SK-N-SH treated with all-trans-retinoic acid at 6 μM for 48 hours (cell line): ENCODE measurements at regions not wholly inside any gene's neighbourhood (a gene's known extent, or its start where the extent isn't known, plus 50 kb on each side); places are given as distances from the start of the nearest gene placed in this dataset.

Source experiments
- ARNTL ChIP-seq: fragments of 450-650 bp; formaldehyde crosslinking; IDR thresholded peaks from 2 replicates; pipeline ENCODE4 v1.5.0; 2020; ENCODE audit warnings: low read depth, mild to moderate bottlenecking, moderate library complexity, borderline replicate concordance
- CSDC2 ChIP-seq: fragments of 250-450 bp; sonication (Bioruptor Pico); IDR thresholded peaks from 2 replicates; pipeline ENCODE4 v1.5.0; 2020; ENCODE audit warnings: mild to moderate bottlenecking, moderate library complexity
- ESRRG ChIP-seq: fragments of 250-450 bp; sonication (Bioruptor Pico); IDR thresholded peaks from 2 replicates; pipeline ENCODE4 v1.6.1; 2021; ENCODE audit warnings: mild to moderate bottlenecking
- TOX ChIP-seq: fragments of 250-450 bp; sonication (Bioruptor Pico); IDR thresholded peaks from 2 replicates; pipeline ENCODE4 v1.8.0; 2021; ENCODE audit warnings: mild to moderate bottlenecking, moderate library complexity, borderline replicate concordance
- TF ChIP-seq, protein P1 (sequence below): fragments of 250-450 bp; sonication (Bioruptor Pico); IDR thresholded peaks from 2 replicates; pipeline ENCODE4 v1.5.1; 2020; ENCODE audit warnings: low read depth, mild to moderate bottlenecking, moderate library complexity
- TF ChIP-seq, protein P2 (sequence below): fragments of 250-450 bp; sonication (Bioruptor Pico); IDR thresholded peaks from 2 replicates; pipeline ENCODE4 v1.5.0; 2020; ENCODE audit warnings: mild to moderate bottlenecking, moderate library complexity
- TF ChIP-seq, protein P3 (sequence below): fragments of 250-450 bp; sonication (Bioruptor Pico); IDR thresholded peaks from 2 replicates; pipeline ENCODE4 v1.8.0; 2020; ENCODE audit warnings: mild to moderate bottlenecking, moderate library complexity, borderline replicate concordance

DNA sequence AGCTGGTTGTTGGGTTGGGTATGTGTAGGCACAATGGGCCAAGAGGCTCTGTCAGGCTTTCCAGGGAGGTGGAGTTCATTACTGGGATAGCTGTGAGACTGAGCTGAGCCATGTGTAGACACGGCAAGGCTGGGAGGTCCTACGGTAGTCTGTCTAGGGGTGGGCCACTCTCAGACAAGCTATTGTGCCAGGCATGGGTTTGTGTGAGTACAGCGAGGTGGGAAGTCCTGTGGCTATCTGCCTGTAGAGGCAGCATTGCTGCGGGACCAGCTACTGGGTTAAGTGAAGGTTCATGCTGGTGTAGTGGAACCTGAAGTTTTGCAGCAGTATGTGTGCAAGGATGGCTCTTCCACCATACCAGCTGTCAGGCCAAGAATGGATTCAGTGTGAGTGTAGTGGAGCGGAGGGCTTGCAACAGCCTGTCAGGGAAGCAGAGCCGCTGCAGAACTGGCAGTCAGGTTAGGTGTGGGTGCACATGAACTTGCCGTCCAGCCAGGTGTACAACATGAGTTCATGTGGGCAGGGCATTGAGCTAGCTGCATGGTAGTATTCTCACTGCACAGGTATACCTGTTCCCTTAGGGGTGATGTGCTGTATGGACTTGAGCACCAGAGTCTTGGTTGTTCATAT is 78.0 kb upstream of the CENPW start:
- TF ChIP-seq TOX (CRISPR knock-in tag), result no peak
- no peak for TF ChIP-seq ARNTL (CRISPR knock-in tag)
- TF ChIP-seq CSDC2, result no peak
- TF ChIP-seq ESRRG (CRISPR knock-in tag), result no peak
- TF ChIP-seq, protein P1, sequence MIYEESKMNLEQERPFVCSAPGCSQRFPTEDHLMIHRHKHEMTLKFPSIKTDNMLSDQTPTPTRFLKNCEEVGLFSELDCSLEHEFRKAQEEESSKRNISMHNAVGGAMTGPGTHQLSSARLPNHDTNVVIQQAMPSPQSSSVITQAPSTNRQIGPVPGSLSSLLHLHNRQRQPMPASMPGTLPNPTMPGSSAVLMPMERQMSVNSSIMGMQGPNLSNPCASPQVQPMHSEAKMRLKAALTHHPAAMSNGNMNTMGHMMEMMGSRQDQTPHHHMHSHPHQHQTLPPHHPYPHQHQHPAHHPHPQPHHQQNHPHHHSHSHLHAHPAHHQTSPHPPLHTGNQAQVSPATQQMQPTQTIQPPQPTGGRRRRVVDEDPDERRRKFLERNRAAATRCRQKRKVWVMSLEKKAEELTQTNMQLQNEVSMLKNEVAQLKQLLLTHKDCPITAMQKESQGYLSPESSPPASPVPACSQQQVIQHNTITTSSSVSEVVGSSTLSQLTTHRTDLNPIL, result no peak
- TF ChIP-seq, protein P2, sequence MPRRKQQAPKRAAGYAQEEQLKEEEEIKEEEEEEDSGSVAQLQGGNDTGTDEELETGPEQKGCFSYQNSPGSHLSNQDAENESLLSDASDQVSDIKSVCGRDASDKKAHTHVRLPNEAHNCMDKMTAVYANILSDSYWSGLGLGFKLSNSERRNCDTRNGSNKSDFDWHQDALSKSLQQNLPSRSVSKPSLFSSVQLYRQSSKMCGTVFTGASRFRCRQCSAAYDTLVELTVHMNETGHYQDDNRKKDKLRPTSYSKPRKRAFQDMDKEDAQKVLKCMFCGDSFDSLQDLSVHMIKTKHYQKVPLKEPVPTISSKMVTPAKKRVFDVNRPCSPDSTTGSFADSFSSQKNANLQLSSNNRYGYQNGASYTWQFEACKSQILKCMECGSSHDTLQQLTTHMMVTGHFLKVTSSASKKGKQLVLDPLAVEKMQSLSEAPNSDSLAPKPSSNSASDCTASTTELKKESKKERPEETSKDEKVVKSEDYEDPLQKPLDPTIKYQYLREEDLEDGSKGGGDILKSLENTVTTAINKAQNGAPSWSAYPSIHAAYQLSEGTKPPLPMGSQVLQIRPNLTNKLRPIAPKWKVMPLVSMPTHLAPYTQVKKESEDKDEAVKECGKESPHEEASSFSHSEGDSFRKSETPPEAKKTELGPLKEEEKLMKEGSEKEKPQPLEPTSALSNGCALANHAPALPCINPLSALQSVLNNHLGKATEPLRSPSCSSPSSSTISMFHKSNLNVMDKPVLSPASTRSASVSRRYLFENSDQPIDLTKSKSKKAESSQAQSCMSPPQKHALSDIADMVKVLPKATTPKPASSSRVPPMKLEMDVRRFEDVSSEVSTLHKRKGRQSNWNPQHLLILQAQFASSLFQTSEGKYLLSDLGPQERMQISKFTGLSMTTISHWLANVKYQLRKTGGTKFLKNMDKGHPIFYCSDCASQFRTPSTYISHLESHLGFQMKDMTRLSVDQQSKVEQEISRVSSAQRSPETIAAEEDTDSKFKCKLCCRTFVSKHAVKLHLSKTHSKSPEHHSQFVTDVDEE, result no peak
- TF ChIP-seq, protein P3, sequence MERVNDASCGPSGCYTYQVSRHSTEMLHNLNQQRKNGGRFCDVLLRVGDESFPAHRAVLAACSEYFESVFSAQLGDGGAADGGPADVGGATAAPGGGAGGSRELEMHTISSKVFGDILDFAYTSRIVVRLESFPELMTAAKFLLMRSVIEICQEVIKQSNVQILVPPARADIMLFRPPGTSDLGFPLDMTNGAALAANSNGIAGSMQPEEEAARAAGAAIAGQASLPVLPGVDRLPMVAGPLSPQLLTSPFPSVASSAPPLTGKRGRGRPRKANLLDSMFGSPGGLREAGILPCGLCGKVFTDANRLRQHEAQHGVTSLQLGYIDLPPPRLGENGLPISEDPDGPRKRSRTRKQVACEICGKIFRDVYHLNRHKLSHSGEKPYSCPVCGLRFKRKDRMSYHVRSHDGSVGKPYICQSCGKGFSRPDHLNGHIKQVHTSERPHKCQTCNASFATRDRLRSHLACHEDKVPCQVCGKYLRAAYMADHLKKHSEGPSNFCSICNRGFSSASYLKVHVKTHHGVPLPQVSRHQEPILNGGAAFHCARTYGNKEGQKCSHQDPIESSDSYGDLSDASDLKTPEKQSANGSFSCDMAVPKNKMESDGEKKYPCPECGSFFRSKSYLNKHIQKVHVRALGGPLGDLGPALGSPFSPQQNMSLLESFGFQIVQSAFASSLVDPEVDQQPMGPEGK (CRISPR knock-in tag), result no peak
